SK-N-SH (cell line): ENCODE measurements at regions not wholly inside any gene's neighbourhood (a gene's known extent, or its start where the extent isn't known, plus 50 kb on each side); places are given as distances from the start of the nearest gene placed in this dataset.

Source experiments
- CHD2 ChIP-seq: fragments of 150-350 bp; IDR thresholded peaks from 2 replicates; pipeline ENCODE4 v1.6.1; 2018; ENCODE audit warnings: low read length; ENCODE audit not compliant: partially characterized antibody
- CTCF ChIP-seq: fragments of 200-600 bp; sonication (generic); IDR thresholded peaks from 2 replicates; pipeline ENCODE4 v1.6.1; 2017; ENCODE audit warnings: antibody characterized with exemption, mild to moderate bottlenecking, moderate library complexity
- EP300 ChIP-seq, 2 experiments: IDR thresholded peaks; 2 replicates each; pipeline versions ENCODE4 v1.4.0 to v1.6.1; 2012; ENCODE audit warnings: borderline replicate concordance in 1 of 2, low read depth in 1 of 2, low read length in 1 of 2
- MAX ChIP-seq: IDR thresholded peaks from 2 replicates; pipeline ENCODE4 v1.4.0; 2012; ENCODE audit warnings: low read depth
- MEF2A ChIP-seq: IDR thresholded peaks from 2 replicates; pipeline ENCODE4 v1.4.0; 2012; ENCODE audit warnings: low read depth, borderline replicate concordance
- PBX3 ChIP-seq: IDR thresholded peaks from 2 replicates; pipeline ENCODE4; 2012
- POLR2AphosphoS5 ChIP-seq: IDR thresholded peaks from 2 replicates; pipeline ENCODE4 v1.6.1; 2012; ENCODE audit warnings: low read depth, low read length
- RAD21 ChIP-seq: IDR thresholded peaks from 2 replicates; pipeline ENCODE4 v1.6.1; 2012; ENCODE audit warnings: mild to moderate bottlenecking, low read length
- REST ChIP-seq: IDR thresholded peaks from 2 replicates; pipeline ENCODE4 v1.6.1; 2012; ENCODE audit warnings: mild to moderate bottlenecking, low read depth, low read length, moderate library complexity
- SIN3A ChIP-seq: IDR thresholded peaks from 2 replicates; pipeline ENCODE4 v1.6.1; 2012; ENCODE audit warnings: low read depth, mild to moderate bottlenecking, low read length, moderate library complexity, borderline replicate concordance
- SMC3 ChIP-seq: IDR thresholded peaks from 2 replicates; pipeline ENCODE4 v1.6.1; 2012; ENCODE audit warnings: low read depth, low read length, improper control_type of control experiment
- TAF1 ChIP-seq: IDR thresholded peaks from 2 replicates; pipeline ENCODE4 v1.6.1; 2012; ENCODE audit warnings: low read depth, mild to moderate bottlenecking, low read length, moderate library complexity, borderline replicate concordance
- TCF12 ChIP-seq: IDR thresholded peaks from 2 replicates; pipeline ENCODE4 v1.4.0; 2012

GRCh38 chr6:85362652-85363310, 87.1 kb upstream of the NT5E start:
- TF ChIP-seq CTCF (no peak), SIN3A (no peak), MAX (no peak), RAD21 (no peak), REST (no peak), TAF1 (no peak), EP300 (IDR thresholded peaks at IDR 0.05; ENCODE audit: borderline replicate concordance in 1 of 2, low read depth in 1 of 2, low read length in 1 of 2) (no peak), SMC3 (no peak), POLR2AphosphoS5 (no peak), MEF2A (no peak), TCF12 (peak; percentile 83), CHD2 (no peak), PBX3 (peak; percentile 58)
